Sigmoid colon (tissue), 6 donors: ENCODE measurements at regions not wholly inside any gene's neighbourhood (a gene's known extent, or its start where the extent isn't known, plus 50 kb on each side); places are given as distances from the start of the nearest gene placed in this dataset.

ENCODE experiments used
- DNase-seq: peaks from one replicate; pipeline ENCODE4 v3.0.0-alpha.2; 2019
- H3K27ac ChIP-seq, 4 donors: fragments of 200-600 bp; sonication (generic); one replicate each; pipeline ENCODE4 v1.5.1; 2016 to 2019; ENCODE audit warnings: mild to moderate bottlenecking in 1 of 4
- H3K27me3 ChIP-seq, 3 donors: fragments of 200-600 bp; sonication (generic); one replicate each; pipeline ENCODE4 v1.5.1; 2019; ENCODE audit warnings: mild to moderate bottlenecking in 1 of 3
- H3K36me3 ChIP-seq, 4 donors: fragments of 200-600 bp; sonication (generic); one replicate each; pipeline ENCODE4 v1.5.1; 2016 to 2019
- H3K4me1 ChIP-seq, 4 donors: fragments of 200-600 bp; sonication (generic); one replicate each; pipeline ENCODE4 v1.5.1; 2017 to 2019
- H3K4me3 ChIP-seq, 4 donors: fragments of 200-600 bp; sonication (generic); one replicate each; pipeline ENCODE4 v1.5.1; 2017 to 2019; ENCODE audit warnings: mild to moderate bottlenecking in 2 of 4, moderate library complexity in 1 of 4
- H3K9me3 ChIP-seq, 4 donors: fragments of 200-600 bp in 3 of 4; sonication (generic) in 3 of 4; one replicate each; pipeline versions ENCODE4 v1.5.1 to v1.6.1; 2013 to 2019
- CTCF ChIP-seq, 4 experiments: fragments of 450-650 bp in 3 of 4; fragments of 200-600 bp in 1 of 4; IDR thresholded peaks; one replicate each; pipeline ENCODE4 v1.5.1; 2016 to 2019; ENCODE audit warnings: antibody characterized with exemption in 4 of 4, mild to moderate bottlenecking in 3 of 4, moderate library complexity in 2 of 4
- EP300 ChIP-seq, 4 donors: sonication (generic); formaldehyde crosslinking; IDR thresholded peaks; one replicate each; pipeline ENCODE4 v1.6.1; 2017; ENCODE audit warnings: antibody characterized with exemption in 4 of 4
- POLR2A ChIP-seq, 2 donors: fragments of 450-650 bp; IDR thresholded peaks; one replicate each; pipeline ENCODE4 v1.6.1; 2016; ENCODE audit warnings: antibody characterized with exemption in 2 of 2, mild to moderate bottlenecking in 2 of 2, moderate library complexity in 2 of 2
- POLR2AphosphoS5 ChIP-seq, 4 donors: sonication (generic); formaldehyde crosslinking; IDR thresholded peaks; one replicate each; pipeline ENCODE4 v1.6.1; 2017; ENCODE audit warnings: antibody characterized with exemption in 4 of 4
- WGBS, 2 donors: extraction: QIAGEN DNeasy Blood & Tissue Kit; methylation state at CpG; one replicate each; pipeline ENCODE4 v1.1.7; 2013; 5-methylcytosine and 5-hydroxymethylcytosine counted together
- intact Hi-C: fragments of 100-400 bp; cut with DNase I; formaldehyde crosslinking; loops from one replicate; pipeline ENCODE4 v1.15.1; 2023
- donor health status: healthy with polysubstance abuse.
- donor health status: healthy.

DNA sequence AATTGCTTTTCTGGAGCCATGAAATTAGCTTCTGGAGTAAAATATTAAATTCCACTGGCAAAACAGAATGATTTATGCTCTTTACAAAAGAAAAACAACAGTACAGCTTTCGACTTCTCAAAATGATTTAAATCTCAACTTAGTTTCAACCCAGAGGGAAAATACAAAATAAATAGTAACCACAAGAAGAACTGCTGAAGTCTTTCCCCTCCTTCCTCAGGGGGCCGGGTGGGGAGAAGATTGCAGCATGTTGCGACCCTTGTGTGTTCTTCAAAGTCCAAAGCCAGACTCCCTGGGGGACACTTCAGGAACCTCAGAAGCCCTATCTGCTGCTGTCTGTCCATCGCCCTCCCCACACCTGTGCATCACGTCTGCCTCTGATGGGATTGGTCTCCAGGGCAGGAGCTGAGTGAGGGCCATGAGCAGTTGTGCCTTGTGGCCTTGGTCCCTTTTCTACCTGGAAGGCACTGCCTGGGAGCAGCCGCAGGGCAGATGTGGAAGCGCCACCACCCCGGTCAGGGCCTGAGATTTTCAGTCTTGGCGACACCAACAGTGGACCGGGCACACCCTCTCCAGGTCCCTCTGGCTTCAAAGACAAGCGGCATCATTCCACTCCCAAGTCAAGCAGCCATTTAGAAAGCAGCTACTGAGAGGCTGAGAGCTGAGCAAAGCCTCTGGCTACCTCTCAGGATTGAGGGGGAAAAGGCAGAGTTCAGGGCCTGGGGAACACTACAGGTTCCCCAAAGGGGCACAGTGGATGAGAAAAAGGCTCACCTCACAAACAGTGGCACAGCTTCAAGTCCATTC, 210.1 kb upstream of the RAB6C start:
- no peak overlapping the region for H3K4me3 ChIP-seq
- H3K9me3 ChIP-seq = peaks cover 0 to 2% (median 0%) of the 10 kb centered on the region in 4 donors
- H3K27ac ChIP-seq = no peak overlapping the region
- H3K36me3 ChIP-seq = no peaks in the 10 kb centered on the region
- DNase-seq = no peak
- H3K27me3 ChIP-seq = peaks cover 0 to 4% (median 0%) of the 10 kb centered on the region in 3 donors
- intact Hi-C loops = no loop called here
- WGBS, 2 donors = 80 to 82% methylated on average over 11 of the region's 11 CpGs
- no peaks in the 10 kb centered on the region for H3K4me1 ChIP-seq
- TF ChIP-seq EP300 (IDR thresholded peaks at IDR 0.05) (no peak), POLR2A (IDR thresholded peaks at IDR 0.05) (no peak)

DNA sequence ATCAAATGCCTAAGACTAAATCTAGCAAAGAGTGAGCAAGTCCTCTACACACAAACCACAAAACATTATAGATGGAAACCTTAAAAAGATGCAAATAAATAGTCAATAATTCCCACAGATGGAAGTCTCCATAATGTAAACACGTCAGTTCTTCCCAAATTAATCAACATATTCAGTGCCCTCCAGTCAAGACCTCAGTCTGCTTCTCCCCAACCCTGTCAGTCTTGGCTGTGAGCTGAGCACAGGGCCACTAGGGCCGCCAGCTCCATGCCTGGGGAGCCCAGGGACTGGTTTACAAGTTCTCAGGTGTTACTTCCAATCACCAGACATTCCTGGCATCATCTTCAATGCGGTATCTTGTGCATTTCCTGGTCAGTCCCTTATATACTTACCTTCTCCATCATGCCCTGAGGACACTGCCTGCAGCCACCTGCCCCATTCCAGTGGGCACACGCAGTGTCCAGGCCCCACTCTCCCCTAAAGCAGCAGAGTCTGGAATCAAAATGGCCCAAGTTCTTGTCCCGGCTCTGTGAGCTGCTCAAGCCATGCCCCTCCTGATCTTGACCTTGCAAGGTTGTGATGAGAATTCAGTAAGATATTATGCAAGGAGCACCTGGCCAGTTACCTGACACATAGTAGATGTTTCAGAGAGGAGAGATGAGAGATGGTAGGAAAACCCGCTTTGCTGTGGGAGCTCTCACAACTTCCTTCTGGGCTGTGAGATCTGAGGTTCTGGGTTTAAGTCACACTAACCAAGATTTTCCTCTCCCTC, 207.9 kb upstream of the RAB6C start:
- Histone ChIP-seq H3K9me3 (peaks cover 0 to 2% (median 0%) of the 10 kb centered on the region in 4 donors), H3K36me3 (no peaks in the 10 kb centered on the region), H3K27me3 (no peaks in the 10 kb centered on the region), H3K27ac (no peak overlapping the region), H3K4me1 (no peaks in the 10 kb centered on the region), H3K4me3 (no peak overlapping the region)
- 79 to 87% methylated on average over 6 of the region's 6 CpGs for WGBS, 2 donors
- intact Hi-C loops = no loop called here
- no peak for DNase-seq
- TF ChIP-seq POLR2A (IDR thresholded peaks at IDR 0.05) (no peak), EP300 (IDR thresholded peaks at IDR 0.05) (no peak), POLR2AphosphoS5 (IDR thresholded peaks at IDR 0.05) (no peak), CTCF (IDR thresholded peaks at IDR 0.05) (no peak)

DNA sequence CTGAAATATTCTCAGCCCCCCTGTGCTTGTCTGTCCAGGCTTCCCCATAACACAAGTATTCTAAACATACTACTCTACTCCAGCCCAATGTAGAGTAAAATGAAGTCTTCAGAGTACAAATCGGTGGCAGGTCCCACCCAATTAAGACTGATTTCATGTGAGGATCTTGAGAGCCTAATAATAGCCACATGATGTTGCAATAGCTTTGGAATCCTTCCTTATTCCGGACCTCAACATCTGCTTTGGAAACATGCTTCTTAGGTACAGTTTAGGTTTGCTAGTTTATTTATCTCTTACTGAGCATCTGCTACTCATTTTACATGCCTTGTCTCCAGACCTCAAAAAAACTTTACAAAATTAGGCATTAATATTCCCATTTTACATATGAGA, 207.3 kb upstream of the RAB6C start:
- TF ChIP-seq CTCF (IDR thresholded peaks at IDR 0.05) (no peak), EP300 (IDR thresholded peaks at IDR 0.05) (no peak), POLR2AphosphoS5 (IDR thresholded peaks at IDR 0.05) (no peak), POLR2A (IDR thresholded peaks at IDR 0.05) (no peak)
- intact Hi-C loops = no loop called here
- peaks cover 0 to 2% (median 0%) of the 10 kb centered on the region in 4 donors for H3K9me3 ChIP-seq
- H3K27ac ChIP-seq = no peak overlapping the region
- no peaks in the 10 kb centered on the region for H3K4me1 ChIP-seq
- no peaks in the 10 kb centered on the region for H3K36me3 ChIP-seq
- H3K4me3 ChIP-seq = no peak overlapping the region
- DNase-seq = no peak
- 72 to 77% methylated on average over 2 of the region's 2 CpGs for WGBS, 2 donors
- H3K27me3 ChIP-seq = no peaks in the 10 kb centered on the region

DNA sequence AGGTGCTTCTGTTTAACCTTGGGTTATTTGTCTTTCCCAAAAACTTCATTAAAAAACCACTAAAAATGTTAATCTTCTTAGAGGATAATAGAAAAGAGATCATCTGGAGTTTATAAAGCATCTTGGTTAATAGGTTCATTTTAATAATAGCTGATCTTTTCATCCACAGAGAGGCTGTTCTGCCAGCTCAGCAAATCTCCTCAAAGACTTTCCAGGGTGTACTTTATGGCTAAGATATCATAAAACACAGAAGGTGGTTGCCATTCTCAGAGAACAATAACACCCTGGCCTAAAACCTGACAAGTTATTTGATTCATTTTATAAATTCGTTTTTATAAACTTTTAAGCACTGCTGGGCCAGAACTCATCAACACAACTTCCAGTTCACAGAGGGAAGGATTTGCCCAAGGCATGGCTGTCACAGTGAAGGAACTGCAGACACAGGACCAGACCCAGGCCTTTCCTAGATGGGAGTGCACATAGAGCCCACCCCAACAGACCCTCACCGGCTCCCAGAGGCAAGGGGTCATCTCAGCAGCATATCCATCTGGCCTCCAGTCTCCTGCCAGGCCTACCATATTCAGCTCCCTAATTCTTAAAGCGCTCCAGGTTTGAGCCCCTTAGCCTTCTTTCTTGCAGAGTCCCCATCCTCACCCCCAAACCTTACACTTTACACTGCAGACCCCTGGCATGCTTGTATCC, 203.4 kb upstream of the RAB6C start:
- intact Hi-C loops = no loop called here
- no peak overlapping the region for H3K27ac ChIP-seq
- no peak for DNase-seq
- no peaks in the 10 kb centered on the region for H3K27me3 ChIP-seq
- TF ChIP-seq POLR2AphosphoS5 (IDR thresholded peaks at IDR 0.05) = no peak
- TF ChIP-seq POLR2A (IDR thresholded peaks at IDR 0.05) = no peak
- no peak for TF ChIP-seq CTCF (IDR thresholded peaks at IDR 0.05)
- no peak for TF ChIP-seq EP300 (IDR thresholded peaks at IDR 0.05)
- H3K4me1 ChIP-seq = no peaks in the 10 kb centered on the region
- 67 to 77% methylated on average over 3 of the region's 3 CpGs for WGBS, 2 donors
- H3K4me3 ChIP-seq = no peak overlapping the region
- H3K36me3 ChIP-seq = no peaks in the 10 kb centered on the region
- H3K9me3 ChIP-seq = peaks cover 0 to 2% (median 0%) of the 10 kb centered on the region in 4 donors

- TF ChIP-seq POLR2AphosphoS5 (IDR thresholded peaks at IDR 0.05) (no peak), EP300 (IDR thresholded peaks at IDR 0.05) (no peak), POLR2A (IDR thresholded peaks at IDR 0.05) (no peak)
- Histone ChIP-seq H3K9me3 (peaks cover 0 to 2% (median 0%) of the 10 kb centered on the region in 4 donors), H3K4me1 (peaks cover 0 to 4% (median 0%) of the 10 kb centered on the region in 4 donors), H3K36me3 (no peaks in the 10 kb centered on the region), H3K27ac (no peak overlapping the region), H3K27me3 (no peaks in the 10 kb centered on the region), H3K4me3 (no peak overlapping the region)
- 76 to 78% methylated on average over 2 of the region's 2 CpGs for WGBS, 2 donors
- intact Hi-C loops = no loop called here
- DNase-seq = no peak
These were observed 202.3 kb upstream of the RAB6C start for GRCh38 chr2:129777146-129777545.
